ENCODE measurements at regions not wholly inside any gene's neighbourhood (a gene's known extent, or its start where the extent isn't known, plus 50 kb on each side); places are given as distances from the start of the nearest gene placed in this dataset.

DNA sequence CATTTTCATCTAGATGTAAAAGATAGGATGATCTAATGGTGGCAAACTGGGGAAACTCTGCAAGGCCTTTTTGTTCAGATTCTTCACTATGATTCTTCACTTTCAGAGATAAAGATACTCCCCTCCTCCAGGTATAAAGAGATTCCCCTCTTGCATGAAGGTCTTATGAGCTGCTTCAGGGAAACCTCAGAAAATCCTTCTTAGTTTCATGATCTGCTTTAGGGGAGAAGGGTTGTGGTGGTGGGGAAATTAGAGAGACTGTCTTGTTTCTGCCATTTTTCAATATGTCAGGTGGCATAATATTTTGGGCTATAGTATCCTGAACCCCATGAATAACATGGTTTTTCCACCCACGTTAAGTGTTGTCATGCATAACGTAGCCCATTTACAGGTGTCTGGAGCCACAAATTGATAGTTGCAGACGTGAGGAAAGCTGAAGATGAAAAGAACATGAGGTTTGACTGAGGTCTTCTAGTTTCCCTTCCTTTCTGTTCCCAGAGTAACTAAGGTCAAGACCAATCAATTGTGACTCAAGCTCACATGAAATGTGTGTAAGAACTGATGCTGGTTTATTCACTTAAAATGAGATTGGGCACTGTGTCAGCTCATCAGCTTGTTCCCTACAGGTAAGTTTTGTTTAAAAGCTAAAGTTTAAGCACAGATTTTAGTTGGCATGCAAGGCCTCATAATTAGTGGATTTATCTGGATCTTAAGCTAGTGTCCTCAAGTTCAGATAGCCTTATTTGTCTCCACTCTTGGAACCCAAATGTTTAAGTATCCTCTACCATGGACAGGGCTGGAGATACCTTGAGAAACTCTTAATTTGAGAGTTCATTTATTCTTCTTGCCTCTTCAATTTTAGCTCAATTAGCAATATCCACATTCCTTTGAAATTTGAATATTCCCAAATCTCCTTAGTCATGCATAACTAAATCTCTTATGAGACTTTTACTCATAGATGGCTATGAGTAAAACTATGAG lies 304.5 kb upstream of the FANCL start:
- ATAC-seq (no peak), DNase-seq (no peak)
- intact Hi-C loops (cut with DNase I), result no loop called here
- Histone ChIP-seq H3K9me3 (no peaks in the 10 kb centered on the region), H3K4me1 (no peaks in the 10 kb centered on the region), H3K27ac (no peak overlapping the region), H3K27me3 (no peaks in the 10 kb centered on the region), H3K36me3 (replicated peaks in 1 of 2; ENCODE audit: insufficient read depth in 1 of 2, low read depth in 2 of 2) (no peaks in the 10 kb centered on the region), H3K4me3 (no peak overlapping the region)
- WGBS, 2 donors, result 86% methylated on average over 3 of the region's 3 CpGs
- TF ChIP-seq, protein P1, sequence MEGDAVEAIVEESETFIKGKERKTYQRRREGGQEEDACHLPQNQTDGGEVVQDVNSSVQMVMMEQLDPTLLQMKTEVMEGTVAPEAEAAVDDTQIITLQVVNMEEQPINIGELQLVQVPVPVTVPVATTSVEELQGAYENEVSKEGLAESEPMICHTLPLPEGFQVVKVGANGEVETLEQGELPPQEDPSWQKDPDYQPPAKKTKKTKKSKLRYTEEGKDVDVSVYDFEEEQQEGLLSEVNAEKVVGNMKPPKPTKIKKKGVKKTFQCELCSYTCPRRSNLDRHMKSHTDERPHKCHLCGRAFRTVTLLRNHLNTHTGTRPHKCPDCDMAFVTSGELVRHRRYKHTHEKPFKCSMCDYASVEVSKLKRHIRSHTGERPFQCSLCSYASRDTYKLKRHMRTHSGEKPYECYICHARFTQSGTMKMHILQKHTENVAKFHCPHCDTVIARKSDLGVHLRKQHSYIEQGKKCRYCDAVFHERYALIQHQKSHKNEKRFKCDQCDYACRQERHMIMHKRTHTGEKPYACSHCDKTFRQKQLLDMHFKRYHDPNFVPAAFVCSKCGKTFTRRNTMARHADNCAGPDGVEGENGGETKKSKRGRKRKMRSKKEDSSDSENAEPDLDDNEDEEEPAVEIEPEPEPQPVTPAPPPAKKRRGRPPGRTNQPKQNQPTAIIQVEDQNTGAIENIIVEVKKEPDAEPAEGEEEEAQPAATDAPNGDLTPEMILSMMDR (IDR thresholded peaks at IDR 0.05), result no peak
- no peak for TF ChIP-seq POLR2A (IDR thresholded peaks at IDR 0.05)

DNA sequence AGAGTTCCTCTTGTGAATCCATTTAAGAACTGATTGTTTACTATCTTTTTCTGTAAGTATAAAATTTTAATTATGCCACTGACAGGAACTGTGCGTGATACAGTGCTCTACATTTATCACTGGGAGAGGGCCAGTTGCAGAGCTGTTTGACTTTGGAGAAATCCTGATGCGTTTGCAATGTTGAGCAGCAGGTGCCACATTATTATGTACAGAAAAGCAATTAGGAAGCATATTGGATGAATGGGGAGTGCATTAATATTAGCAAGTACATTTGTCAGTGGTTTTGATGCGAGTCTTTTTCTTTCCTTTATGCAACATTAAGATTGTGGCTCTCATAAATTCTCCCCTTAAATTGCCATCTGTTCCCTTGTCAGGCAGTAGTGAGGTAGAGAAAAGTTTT lies 302.3 kb upstream of the FANCL start:
- WGBS, 2 donors, result 84 to 85% methylated on average over 3 of the region's 3 CpGs
- Histone ChIP-seq H3K36me3 (replicated peaks in 1 of 2; ENCODE audit: insufficient read depth in 1 of 2, low read depth in 2 of 2) (no peaks in the 10 kb centered on the region), H3K27me3 (no peaks in the 10 kb centered on the region), H3K27ac (no peak overlapping the region), H3K9me3 (no peaks in the 10 kb centered on the region), H3K4me3 (no peak overlapping the region), H3K4me1 (no peaks in the 10 kb centered on the region)
- ATAC-seq (no peak), DNase-seq (no peak)
- intact Hi-C loops (cut with DNase I), result no loop called here
- TF ChIP-seq POLR2A (IDR thresholded peaks at IDR 0.05), result no peak
- TF ChIP-seq, protein P1 (IDR thresholded peaks at IDR 0.05), result no peak

DNA sequence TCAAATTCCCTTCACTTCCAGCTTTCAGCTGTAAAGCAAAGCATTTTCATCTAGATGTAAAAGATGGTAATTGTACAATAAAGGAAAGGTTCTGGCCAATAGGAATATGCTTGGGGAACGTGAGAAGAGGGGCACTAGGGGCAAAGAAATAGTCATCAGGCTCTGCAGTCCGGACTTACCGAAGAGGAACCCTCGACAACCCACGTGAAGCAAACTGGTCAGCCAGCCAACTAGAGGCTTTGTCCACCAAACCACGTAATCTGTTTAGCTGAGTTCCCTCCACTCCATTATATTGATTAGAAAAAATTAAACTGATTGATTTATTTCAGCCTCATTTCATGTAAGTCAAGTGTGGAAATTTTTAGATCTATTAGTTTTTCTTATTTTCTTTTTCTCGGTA lies 300.4 kb upstream of the FANCL start:
- H3K4me1 ChIP-seq, result no peaks in the 10 kb centered on the region
- no peaks in the 10 kb centered on the region for H3K27me3 ChIP-seq
- H3K36me3 ChIP-seq (replicated peaks in 1 of 2; ENCODE audit: insufficient read depth in 1 of 2, low read depth in 2 of 2), result no peaks in the 10 kb centered on the region
- DNase-seq (no peak), ATAC-seq (no peak)
- H3K4me3 ChIP-seq, result no peak overlapping the region
- intact Hi-C loops (cut with DNase I), result no loop called here
- H3K9me3 ChIP-seq, result no peaks in the 10 kb centered on the region
- 74 to 75% methylated on average over 7 of the region's 7 CpGs for WGBS, 2 donors
- no peak overlapping the region for H3K27ac ChIP-seq
- TF ChIP-seq, protein P1 (IDR thresholded peaks at IDR 0.05), result no peak
- TF ChIP-seq POLR2A (IDR thresholded peaks at IDR 0.05), result no peak

DNA sequence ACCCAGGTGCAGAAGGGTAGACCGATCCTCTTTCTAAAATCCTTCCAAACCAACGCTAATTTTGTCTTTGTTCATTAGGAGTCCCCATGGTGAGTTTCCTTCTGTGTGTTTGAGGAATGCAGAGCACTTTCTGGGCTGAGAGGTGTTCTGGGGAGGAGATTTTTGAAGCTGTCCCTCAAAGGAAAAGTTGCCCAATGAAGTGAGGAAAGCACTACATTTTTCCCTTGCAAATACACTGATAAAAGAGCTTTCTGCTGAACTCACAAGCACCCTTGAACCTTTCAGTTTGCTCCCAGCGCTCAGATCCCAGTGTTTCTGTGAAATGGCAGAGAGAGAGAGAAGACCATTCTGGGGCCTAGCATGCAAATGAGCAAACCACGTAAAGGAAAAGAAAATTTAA lies 299.6 kb upstream of the FANCL start:
- no peak for DNase-seq
- no peak for ATAC-seq
- Histone ChIP-seq H3K9me3 (no peaks in the 10 kb centered on the region), H3K27ac (no peak overlapping the region), H3K27me3 (no peaks in the 10 kb centered on the region), H3K4me1 (no peaks in the 10 kb centered on the region), H3K4me3 (no peak overlapping the region), H3K36me3 (replicated peaks in 1 of 2; ENCODE audit: insufficient read depth in 1 of 2, low read depth in 2 of 2) (no peaks in the 10 kb centered on the region)
- intact Hi-C loops (cut with DNase I), result no loop called here
- TF ChIP-seq POLR2A (IDR thresholded peaks at IDR 0.05), result no peak
- TF ChIP-seq, protein P1 (IDR thresholded peaks at IDR 0.05), result no peak
- WGBS, 2 donors, result 55 to 58% methylated on average over 4 of the region's 4 CpGs

DNA sequence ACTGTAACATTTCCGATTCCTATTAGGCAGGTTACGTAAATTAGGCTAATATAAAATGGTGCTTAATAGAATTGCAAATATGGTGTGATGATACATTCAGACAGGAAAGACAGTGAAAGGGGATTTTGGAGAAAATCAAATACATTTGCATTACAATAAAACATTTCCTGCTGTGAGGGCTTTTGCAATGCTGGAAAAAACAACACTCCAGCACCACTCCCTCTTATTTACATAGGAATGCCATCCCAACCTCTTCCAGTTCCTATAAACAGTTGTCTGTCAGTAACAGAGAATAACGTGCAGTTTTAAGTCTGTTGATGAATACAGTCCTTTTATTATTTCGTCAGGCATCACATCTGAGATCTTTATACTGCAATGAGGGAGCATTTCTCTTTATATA lies 298.8 kb upstream of the FANCL start:
- intact Hi-C loops (cut with DNase I), result no loop called here
- Histone ChIP-seq H3K4me1 (no peaks in the 10 kb centered on the region), H3K9me3 (no peaks in the 10 kb centered on the region), H3K27me3 (no peaks in the 10 kb centered on the region), H3K4me3 (no peak overlapping the region), H3K27ac (no peak overlapping the region), H3K36me3 (replicated peaks in 1 of 2; ENCODE audit: insufficient read depth in 1 of 2, low read depth in 2 of 2) (no peaks in the 10 kb centered on the region)
- TF ChIP-seq POLR2A (IDR thresholded peaks at IDR 0.05), result no peak
- TF ChIP-seq, protein P1 (IDR thresholded peaks at IDR 0.05), result no peak
- no peak for ATAC-seq
- DNase-seq, result no peak
- 49 to 57% methylated on average over 4 of the region's 4 CpGs for WGBS, 2 donors
